NCI-H510A (cell line): ENCODE measurements at regions not wholly inside any gene's neighbourhood (a gene's known extent, or its start where the extent isn't known, plus 50 kb on each side); places are given as distances from the start of the nearest gene placed in this dataset.

ENCODE experiments used
- DNase-seq: peaks from one replicate; lab custom pipeline; 2025; lab: John Stamatoyannopoulos, UW

- DNase-seq: no peak
Measured at GRCh38 chr3:147851062-147851461, 441.9 kb downstream of the ZIC1 start.

- DNase-seq: no peak
Measured at GRCh38 chr3:147854542-147854941, 445.4 kb downstream of the ZIC1 start.

GRCh38 chr3:147864754-147865354 is 455.7 kb downstream of the ZIC1 start:
- no peak for DNase-seq

DNA sequence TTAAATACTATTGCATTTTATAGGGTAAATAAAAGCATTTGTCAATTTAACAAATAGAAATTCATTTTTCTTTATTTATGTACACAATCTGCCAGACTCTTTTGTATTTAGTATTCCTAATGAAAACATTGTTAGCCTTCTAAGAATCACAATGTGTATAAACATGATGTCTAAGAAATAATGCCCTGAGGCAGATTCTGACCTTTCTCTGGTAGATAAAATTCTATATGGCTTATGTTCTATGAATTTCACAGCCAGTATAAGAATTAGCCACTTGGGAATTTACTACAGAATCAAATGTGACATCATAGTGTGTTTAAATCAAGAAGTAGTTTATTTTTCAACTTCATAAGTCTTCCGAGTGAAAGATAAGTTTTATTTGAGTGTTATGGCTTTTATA is 457.4 kb downstream of the ZIC1 start:
- DNase-seq: no peak

DNA sequence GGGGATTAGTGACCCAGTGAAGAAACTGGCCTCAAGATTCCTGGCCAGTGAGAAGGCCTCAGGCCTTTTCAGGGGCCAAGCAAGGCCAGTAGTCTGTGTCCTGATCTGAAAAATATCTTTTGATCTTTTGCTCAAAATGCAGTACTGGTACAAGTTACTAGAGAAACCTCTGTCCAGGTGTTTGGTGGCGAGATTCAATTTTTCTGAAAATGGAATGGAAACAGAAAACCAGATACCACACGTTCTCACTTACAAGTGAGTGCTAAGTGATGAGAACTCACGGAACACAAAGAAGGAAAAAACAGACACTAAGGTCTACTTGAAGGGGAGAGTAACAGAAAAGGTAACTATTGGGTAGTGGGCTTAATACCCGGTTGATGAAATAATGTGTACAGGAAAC is 463.4 kb downstream of the ZIC1 start:
- DNase-seq: no peak

DNA sequence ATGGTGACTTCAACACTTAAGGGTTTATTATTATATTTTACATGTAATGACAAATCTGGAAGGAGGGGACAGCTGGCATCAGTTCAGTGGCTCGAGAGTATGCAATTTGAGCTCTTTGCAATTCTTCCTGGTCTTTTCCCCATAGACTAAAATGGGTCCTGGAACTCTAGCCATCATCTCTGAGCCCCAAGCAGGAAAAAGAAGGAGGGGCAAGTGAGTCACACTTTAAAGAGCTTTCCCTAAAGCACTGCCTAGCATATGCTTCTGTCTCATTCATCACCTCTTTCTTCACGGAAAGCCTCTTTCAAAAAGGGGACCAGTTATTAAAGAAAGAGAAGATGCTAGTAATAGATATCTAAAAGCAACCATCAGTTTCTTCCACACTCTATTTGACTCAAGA is 466.3 kb downstream of the ZIC1 start:
- no peak for DNase-seq

- no peak for DNase-seq
Measured at GRCh38 chr3:147881933-147882332, 472.8 kb downstream of the ZIC1 start.

DNA sequence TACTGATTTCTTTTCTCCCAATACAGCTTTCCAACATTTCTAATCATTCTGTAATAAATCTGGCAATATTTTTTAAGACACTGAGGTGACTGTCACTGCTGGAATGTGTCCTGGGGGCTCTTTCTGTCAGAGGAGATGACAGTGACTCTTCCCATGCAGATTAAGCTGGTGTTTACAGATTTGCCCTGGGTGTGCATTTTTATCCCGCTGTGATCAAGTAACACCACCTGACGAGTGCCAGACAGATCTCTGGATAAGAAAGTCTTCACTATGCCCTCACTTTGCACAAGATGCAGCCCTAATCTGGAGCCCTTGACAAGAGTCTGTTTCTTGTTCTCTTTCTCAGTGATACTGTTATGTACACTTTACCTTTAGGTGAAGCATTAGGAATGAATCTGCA is 477.7 kb downstream of the ZIC1 start:
- no peak for DNase-seq

DNA sequence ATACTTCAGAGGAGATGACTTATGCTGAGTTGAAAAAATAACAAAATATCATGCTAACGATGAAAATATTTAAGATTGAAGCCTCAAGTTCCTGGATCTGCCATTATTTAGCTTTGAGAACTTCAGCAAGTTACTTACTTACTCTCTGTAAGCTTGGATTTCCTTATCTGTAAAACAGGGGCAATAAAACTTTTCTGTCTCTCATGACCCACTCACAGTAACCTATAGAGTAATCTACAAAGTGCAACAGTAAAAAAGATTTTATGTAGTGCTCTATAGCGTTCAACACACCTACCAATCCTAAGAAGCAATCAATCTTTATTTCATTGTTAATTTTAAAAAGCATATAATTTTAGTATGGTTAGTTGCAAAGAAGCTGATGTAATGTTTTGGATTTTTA is 478.6 kb downstream of the ZIC1 start:
- DNase-seq: no peak

DNA sequence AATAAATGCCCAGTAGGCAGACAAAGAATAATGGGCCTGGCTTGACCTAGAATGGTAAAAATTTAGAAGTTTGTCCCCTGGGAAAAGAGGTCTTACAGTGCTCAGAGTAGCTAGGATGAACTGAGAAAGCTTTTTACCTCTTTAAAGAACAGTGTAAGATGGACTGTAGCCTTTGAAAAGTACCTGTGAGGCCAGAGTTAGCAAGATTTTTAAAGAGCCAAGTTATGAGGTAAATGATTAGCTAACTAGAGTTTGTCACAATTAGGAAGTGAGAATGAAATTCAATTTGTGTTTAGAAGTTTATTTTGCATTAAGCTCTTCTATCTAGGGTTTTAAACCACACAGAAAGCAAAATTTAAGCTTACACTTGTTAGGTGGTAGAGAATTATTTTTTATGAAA is 480.9 kb downstream of the ZIC1 start:
- no peak for DNase-seq

DNA sequence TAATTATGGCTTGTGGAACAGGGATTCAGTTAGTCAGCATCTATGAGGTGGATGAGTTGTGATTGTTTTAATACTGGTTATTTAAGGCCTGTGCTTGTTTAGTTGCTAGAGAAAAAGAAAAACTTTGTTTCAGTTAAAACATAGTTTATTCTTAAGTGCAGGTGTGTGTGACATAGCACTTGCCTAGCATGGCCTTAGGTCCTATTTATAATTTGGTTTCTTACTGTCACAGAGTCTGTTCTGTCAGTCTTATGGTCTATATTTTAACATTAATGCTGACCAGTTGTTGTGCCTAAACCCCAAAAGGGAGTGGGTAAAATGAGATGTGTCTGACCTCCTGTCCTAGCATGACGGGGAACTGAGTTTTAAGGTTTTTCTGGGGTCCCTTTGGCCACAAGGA is 486.3 kb downstream of the ZIC1 start:
- DNase-seq: no peak

GRCh38 chr3:147900851-147901250 is 491.7 kb downstream of the ZIC1 start:
- no peak for DNase-seq

DNA sequence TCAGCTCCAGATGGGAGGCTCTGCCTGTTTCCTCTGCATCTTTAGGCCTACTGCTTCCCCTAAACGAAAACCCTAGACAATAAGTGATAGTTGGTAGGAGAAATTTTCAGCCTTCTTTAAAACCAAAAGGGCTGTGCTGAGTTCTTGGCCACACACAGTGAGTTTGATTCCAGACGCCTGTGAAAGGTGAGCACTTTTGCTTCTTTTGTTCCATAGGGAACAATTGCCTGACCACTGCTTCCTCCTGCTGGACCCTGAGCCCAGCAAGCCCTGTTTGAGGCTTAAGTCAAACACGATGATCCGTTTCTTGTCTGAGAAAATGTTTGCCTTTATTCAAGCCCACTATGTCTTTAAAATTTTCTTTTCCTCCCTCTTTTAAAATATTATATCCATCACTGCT is 493.9 kb downstream of the ZIC1 start:
- no peak for DNase-seq

- no peak for DNase-seq
Measured at GRCh38 chr3:147904421-147904820, 495.3 kb downstream of the ZIC1 start.

GRCh38 chr3:147906285-147906684 is 497.1 kb downstream of the ZIC1 start:
- DNase-seq: no peak

DNA sequence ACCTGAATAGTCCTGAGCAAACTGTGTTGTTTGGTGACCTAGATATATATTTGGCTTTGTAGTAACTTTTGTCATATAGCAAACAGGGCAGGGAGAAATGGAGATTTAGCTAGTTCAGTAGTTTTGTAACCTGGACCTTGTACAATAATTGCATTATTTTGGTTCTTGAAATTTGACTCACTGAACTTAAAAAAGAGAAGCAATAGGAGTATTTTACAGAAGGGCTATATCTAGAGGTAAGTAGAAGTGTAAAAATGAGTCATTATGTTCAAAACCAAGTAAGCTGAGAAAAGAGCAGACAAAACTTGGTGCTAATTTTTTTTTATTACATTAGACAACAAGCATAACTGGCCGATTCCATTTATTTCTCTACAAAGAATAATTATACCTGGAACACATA is 505.4 kb downstream of the ZIC1 start:
- DNase-seq: no peak

- no peak for DNase-seq
Measured at GRCh38 chr3:147915057-147915456, 505.9 kb downstream of the ZIC1 start.

DNA sequence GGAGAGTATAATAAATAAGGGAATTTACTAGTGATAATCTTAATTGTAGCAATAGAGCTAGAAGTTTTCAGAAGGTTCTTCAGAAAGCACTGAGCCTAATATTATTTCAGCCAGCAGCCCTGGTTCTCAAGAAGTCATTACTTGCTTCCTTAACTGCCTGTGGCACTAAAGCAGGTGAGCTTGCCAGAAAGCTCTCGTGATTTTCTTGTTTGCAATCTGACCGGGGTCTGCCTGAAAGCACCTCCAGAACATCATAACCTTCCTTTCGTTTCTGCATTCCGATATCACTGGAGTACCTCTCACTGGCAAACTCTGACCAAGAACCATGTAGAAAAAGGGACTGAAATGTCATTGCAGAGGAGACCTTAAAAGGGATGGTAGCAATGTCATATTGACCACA is 510.3 kb downstream of the ZIC1 start:
- DNase-seq: no peak

DNA sequence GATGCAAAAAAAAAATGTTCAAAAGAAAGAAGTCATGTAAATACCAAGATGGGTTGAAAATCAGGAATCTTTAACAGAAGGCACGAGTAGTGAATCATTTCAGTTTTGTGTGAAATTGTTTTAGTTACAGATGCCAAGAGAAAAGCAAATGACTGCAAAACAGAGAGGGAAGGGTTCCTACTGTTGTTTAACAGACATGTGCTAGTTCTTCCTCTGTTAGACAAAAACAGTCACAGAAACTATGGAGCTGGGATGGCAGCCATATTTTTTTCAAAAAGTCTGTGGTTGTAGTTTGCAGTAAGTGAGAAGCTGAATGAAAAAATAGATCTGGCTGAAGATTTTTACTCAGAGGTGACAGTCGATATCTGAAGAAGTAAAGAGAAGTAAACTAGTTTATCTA is 511.9 kb downstream of the ZIC1 start:
- DNase-seq: no peak

DNA sequence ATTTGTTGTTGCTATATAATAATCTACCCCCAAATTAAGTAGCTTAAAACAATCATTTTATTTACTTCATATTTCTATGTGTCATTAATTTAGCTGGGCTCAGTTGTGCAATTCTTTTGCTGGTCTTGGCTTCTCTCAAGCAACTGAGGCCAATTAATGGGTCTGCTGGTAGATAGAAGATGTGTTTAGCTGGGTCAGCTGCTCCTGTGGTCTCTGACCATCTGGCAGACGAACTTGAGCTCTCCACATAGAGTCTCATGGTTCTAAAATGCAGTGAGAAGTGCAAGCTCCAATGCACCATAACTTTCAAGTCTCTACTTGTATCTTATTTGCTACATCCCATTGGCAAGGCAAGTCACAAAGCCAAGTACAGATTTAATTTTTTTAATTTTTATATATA is 515.6 kb downstream of the ZIC1 start:
- no peak for DNase-seq

DNA sequence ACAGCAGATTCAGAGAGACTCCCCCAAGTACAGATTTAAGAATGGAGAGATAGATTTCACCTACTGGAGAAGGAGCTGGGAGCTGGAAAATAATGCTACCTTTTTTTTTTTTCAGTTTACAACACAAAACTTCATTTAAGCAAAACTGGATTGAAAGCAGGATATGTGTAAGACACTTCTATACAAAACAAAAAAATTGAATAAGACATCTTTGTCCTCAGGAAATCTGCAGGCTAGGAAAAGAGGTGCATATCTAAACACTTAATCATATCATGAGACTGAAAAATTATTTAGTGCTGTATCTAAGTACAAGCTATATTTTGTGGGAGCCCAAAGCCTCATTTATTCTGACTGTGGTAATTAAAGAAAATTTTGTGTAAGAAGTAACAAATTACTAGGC is 516.1 kb downstream of the ZIC1 start:
- no peak for DNase-seq

DNA sequence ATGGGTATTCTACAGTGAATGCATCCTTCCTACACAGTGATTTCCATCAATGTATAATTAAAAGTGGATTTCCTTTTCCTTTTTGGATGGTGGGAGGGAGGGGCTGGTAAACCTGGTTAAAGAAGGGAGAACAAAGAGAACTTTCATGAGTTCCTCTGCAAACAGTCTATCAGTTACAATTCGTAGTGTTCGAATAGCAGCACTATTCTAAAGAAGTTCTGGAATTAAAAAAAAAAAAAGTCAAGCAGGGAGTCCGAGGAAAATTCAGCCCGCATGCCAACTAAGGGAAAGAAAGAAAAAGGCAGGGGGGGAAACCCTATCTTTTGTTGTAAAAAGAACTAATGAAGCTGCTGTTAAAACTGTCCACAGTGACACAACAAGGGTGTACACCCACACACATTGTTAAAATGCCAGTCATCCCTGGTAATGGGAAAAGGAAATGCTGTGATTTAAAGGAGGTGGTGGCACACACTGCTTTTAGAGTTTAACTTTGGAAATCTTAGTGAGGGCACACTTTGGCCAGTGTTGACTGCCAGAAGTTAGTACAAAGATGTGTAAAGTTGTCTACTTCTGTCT is 521.2 kb downstream of the ZIC1 start:
- no peak for DNase-seq

DNA sequence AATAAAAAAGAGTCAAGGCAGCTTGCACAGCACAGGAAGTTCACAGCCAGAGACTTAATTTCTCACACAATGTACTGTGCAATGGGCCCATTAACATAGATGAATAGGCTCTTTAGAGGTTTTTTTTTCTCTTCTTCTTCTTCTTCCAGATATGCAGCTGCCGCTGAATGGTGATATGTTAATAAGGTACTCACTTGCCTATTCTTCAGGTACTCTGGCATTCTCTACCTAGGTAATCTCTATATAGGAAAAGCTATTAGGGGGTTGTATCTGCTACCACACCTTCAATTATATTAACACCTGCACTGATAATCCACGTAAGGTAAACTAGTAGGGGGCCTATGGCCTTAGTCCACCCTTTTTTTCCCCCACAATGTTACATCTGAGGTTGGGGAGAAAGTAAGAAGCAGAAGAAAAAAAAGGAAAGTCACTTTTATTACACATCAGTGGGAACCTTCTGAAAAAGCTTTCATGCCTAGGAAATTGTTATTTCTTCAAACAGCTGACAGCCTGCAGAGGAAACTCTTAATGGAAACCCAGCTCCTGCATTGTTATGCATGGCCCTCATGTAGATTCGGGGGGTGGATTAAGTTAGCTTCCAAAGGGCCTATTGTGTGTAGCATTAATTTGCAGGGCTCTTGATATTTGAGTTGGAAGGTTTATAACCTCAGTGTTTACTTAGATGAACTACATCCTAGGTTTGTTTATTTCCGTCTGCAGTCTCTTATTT is 525.5 kb downstream of the ZIC1 start:
- no peak for DNase-seq

GRCh38 chr3:147937341-147937740 is 528.2 kb downstream of the ZIC1 start:
- DNase-seq: no peak
